SK-N-SH (cell line): ENCODE measurements at regions not wholly inside any gene's neighbourhood (a gene's known extent, or its start where the extent isn't known, plus 50 kb on each side); places are given as distances from the start of the nearest gene placed in this dataset.
"Not testable (repeated sequence)": the region's sequence is repeated elsewhere in the genome, so short reads cannot be mapped to it uniquely, and the experiment has no call there.

Experiments used
- TF ChIP-seq, protein P1 (sequence below): fragments of 200-600 bp; sonication (generic); IDR thresholded peaks from 2 replicates; pipeline ENCODE4 v1.6.1; 2017; ENCODE audit warnings: antibody characterized with exemption, mild to moderate bottlenecking, moderate library complexity
- TF ChIP-seq, protein P2 (sequence below): IDR thresholded peaks from 2 replicates; pipeline ENCODE4 v1.4.0; 2012; ENCODE audit warnings: low read depth

DNA sequence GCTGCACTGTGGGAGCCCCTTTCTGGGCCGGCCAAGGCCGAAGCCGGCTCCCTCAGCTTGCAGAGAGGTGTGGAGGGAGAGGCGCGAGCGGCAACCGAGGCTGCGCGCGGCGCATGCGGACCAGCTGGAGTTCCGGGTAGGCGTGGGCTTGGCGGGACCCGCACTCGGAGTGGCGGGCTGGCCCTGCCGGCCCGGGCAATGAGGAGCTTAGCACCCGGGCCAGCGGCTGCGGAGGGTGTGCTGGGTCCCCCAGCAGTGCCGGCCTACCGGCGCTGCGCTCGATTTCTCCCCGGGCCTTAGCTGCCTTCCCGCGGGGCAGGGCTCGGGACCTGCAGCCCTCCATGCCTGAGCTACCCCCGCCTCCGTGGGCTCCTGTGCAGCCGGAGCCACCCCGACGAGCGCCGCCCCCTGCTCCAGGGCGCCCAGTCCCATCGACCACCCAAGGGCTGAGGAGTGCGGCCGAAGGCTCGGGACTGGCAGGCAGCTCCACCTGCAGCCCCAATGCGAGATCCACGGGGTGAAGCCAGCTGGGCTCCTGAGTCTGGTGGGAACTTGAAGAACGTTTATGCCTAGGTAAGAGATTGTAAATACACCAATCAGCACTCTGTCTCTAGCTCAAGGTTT lies 777.9 kb downstream of the CDH11 start:
- TF ChIP-seq, protein P1, sequence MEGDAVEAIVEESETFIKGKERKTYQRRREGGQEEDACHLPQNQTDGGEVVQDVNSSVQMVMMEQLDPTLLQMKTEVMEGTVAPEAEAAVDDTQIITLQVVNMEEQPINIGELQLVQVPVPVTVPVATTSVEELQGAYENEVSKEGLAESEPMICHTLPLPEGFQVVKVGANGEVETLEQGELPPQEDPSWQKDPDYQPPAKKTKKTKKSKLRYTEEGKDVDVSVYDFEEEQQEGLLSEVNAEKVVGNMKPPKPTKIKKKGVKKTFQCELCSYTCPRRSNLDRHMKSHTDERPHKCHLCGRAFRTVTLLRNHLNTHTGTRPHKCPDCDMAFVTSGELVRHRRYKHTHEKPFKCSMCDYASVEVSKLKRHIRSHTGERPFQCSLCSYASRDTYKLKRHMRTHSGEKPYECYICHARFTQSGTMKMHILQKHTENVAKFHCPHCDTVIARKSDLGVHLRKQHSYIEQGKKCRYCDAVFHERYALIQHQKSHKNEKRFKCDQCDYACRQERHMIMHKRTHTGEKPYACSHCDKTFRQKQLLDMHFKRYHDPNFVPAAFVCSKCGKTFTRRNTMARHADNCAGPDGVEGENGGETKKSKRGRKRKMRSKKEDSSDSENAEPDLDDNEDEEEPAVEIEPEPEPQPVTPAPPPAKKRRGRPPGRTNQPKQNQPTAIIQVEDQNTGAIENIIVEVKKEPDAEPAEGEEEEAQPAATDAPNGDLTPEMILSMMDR, result not testable (repeated sequence)
- TF ChIP-seq, protein P2, sequence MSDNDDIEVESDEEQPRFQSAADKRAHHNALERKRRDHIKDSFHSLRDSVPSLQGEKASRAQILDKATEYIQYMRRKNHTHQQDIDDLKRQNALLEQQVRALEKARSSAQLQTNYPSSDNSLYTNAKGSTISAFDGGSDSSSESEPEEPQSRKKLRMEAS, result not testable (repeated sequence)
